ENCODE measurements at regions not wholly inside any gene's neighbourhood (a gene's known extent, or its start where the extent isn't known, plus 50 kb on each side); places are given as distances from the start of the nearest gene placed in this dataset.

DNA sequence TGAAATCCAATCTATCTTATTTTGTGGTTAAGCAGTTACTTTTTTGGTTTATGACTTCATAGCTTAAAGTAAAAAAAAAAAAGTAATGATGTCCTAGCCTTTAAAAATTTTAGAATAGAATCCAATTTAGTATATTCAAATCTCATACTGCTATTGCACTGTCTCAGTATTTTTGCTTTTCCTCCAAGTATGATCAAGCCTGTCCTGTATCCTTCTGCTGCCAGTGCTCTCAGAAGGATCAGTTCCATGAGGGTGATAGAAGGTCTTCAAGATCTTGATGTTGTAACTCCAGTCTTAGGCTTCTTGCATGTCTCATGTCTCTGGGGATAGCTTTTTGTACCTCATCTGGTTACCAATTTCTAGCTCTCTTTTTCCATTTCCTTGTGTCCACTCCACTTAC, 324.2 kb upstream of the FAR2 start:
- no peak for DNase-seq (ENCODE audit: unreplicated experiment)
- Mint-ChIP-seq H3K27ac (ENCODE audit: low read depth, unreplicated experiment) (no peak overlapping the region), H3K4me1 (ENCODE audit: insufficient read depth, unreplicated experiment) (no peaks in the 10 kb centered on the region), H3K9me3 (ENCODE audit: unreplicated experiment) (no peaks in the 10 kb centered on the region), H3K36me3 (ENCODE audit: insufficient read depth, unreplicated experiment) (no peaks in the 10 kb centered on the region), H3K4me3 (ENCODE audit: unreplicated experiment) (no peak overlapping the region), H3K27me3 (ENCODE audit: insufficient read depth, unreplicated experiment) (no peaks in the 10 kb centered on the region)
- BruUV-seq (replicated peaks), result no TSS peak
- ChIA-PET POLR2A (no interaction called here), CTCF (no interaction called here)
- intact Hi-C loops (cut with micrococcal nuclease), result no loop called here
- TF ChIP-seq, protein P1, sequence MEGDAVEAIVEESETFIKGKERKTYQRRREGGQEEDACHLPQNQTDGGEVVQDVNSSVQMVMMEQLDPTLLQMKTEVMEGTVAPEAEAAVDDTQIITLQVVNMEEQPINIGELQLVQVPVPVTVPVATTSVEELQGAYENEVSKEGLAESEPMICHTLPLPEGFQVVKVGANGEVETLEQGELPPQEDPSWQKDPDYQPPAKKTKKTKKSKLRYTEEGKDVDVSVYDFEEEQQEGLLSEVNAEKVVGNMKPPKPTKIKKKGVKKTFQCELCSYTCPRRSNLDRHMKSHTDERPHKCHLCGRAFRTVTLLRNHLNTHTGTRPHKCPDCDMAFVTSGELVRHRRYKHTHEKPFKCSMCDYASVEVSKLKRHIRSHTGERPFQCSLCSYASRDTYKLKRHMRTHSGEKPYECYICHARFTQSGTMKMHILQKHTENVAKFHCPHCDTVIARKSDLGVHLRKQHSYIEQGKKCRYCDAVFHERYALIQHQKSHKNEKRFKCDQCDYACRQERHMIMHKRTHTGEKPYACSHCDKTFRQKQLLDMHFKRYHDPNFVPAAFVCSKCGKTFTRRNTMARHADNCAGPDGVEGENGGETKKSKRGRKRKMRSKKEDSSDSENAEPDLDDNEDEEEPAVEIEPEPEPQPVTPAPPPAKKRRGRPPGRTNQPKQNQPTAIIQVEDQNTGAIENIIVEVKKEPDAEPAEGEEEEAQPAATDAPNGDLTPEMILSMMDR (IDR thresholded peaks at IDR 0.05; ENCODE audit: unreplicated experiment), result no peak

DNA sequence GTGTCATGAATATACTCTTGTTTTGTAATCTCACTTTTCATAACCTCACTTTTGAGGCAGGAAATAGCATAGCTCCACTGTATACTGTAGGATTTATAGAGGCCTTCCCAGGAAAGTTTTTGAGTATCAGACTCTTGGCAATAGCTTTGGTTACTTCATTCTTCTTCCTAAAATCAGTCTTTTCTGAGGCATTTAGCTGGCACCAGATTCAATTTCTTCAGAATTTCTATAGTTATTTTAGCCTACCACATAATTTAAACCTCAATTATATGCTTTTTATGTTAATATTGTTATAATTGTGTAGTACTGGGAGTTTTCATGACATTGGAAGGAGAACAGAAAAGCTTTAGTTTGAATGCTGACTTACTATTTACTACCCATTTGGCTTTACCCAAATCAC, 322.3 kb upstream of the FAR2 start:
- TF ChIP-seq, protein P1 (IDR thresholded peaks at IDR 0.05; ENCODE audit: unreplicated experiment), result no peak
- Mint-ChIP-seq H3K4me3 (ENCODE audit: unreplicated experiment) (no peak overlapping the region), H3K27me3 (ENCODE audit: insufficient read depth, unreplicated experiment) (no peaks in the 10 kb centered on the region), H3K27ac (ENCODE audit: low read depth, unreplicated experiment) (no peak overlapping the region), H3K4me1 (ENCODE audit: insufficient read depth, unreplicated experiment) (no peaks in the 10 kb centered on the region), H3K9me3 (ENCODE audit: unreplicated experiment) (no peaks in the 10 kb centered on the region), H3K36me3 (ENCODE audit: insufficient read depth, unreplicated experiment) (no peaks in the 10 kb centered on the region)
- CTCF ChIA-PET, result interaction anchor here (0.7 kb wide), 1 partner anchor 159 kb away, joined by 3 read pairs; no protein-coding TSS in a partner anchor
- intact Hi-C loops (cut with micrococcal nuclease), result no loop called here
- no peak for DNase-seq (ENCODE audit: unreplicated experiment)
- BruUV-seq (replicated peaks), result no TSS peak
- POLR2A ChIA-PET, result no interaction called here

DNA sequence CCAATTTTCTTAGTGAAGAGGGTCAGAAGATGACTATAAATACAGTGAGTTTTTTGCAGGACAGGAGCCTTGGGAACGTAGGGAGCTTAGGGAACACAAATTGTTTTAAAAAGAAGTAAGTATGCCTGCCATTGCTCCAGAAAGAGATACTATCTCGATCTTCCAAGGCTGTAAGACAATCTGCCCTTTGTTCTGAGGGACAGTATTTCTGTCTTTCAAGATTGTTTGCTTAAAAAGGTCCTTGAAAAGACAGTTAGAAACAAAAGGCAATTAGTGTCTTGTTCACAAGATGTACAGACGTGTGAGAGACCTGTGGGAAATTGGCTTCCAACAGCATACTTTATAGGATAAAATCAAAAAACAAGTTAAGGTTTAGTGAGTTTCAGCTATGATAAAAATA, 321.2 kb upstream of the FAR2 start:
- CTCF ChIA-PET, result no interaction called here
- BruUV-seq (replicated peaks), result no TSS peak
- intact Hi-C loops (cut with micrococcal nuclease), result no loop called here
- no peak overlapping the region for H3K4me3 Mint-ChIP-seq (ENCODE audit: unreplicated experiment)
- TF ChIP-seq, protein P1 (IDR thresholded peaks at IDR 0.05; ENCODE audit: unreplicated experiment), result no peak
- H3K27me3 Mint-ChIP-seq (ENCODE audit: insufficient read depth, unreplicated experiment), result no peaks in the 10 kb centered on the region
- no peaks in the 10 kb centered on the region for H3K36me3 Mint-ChIP-seq (ENCODE audit: insufficient read depth, unreplicated experiment)
- DNase-seq (ENCODE audit: unreplicated experiment), result no peak
- H3K27ac Mint-ChIP-seq (ENCODE audit: low read depth, unreplicated experiment), result no peak overlapping the region
- no peaks in the 10 kb centered on the region for H3K9me3 Mint-ChIP-seq (ENCODE audit: unreplicated experiment)
- POLR2A ChIA-PET, result no interaction called here
- no peaks in the 10 kb centered on the region for H3K4me1 Mint-ChIP-seq (ENCODE audit: insufficient read depth, unreplicated experiment)

DNA sequence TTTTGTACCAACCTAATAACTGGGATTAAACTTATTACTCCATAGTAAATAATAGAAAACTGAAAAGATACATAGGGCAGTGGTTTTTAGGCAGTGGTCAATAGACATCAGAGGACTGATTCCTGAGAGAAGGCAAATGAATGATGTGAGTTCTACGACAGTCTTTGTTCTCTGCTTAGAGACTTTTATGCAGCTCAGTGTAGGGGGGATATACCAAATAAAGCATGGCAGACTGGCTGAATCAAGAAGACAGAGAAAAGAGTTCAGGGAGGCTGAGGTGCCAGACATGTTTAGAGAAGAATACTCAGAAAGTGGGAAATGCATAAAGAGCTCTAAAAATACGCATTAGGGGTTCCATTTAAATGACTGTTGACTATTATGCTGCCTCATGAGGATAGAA, 320.8 kb upstream of the FAR2 start:
- Mint-ChIP-seq H3K9me3 (ENCODE audit: unreplicated experiment) (no peaks in the 10 kb centered on the region), H3K4me3 (ENCODE audit: unreplicated experiment) (no peak overlapping the region), H3K27me3 (ENCODE audit: insufficient read depth, unreplicated experiment) (no peaks in the 10 kb centered on the region), H3K27ac (ENCODE audit: low read depth, unreplicated experiment) (no peak overlapping the region), H3K4me1 (ENCODE audit: insufficient read depth, unreplicated experiment) (no peaks in the 10 kb centered on the region), H3K36me3 (ENCODE audit: insufficient read depth, unreplicated experiment) (no peaks in the 10 kb centered on the region)
- BruUV-seq (replicated peaks), result no TSS peak
- intact Hi-C loops (cut with micrococcal nuclease), result no loop called here
- DNase-seq (ENCODE audit: unreplicated experiment), result no peak
- TF ChIP-seq, protein P1 (IDR thresholded peaks at IDR 0.05; ENCODE audit: unreplicated experiment), result no peak
- POLR2A ChIA-PET, result no interaction called here
- CTCF ChIA-PET, result no interaction called here

Measured in MCF 10A (cell line).